ENCODE measurements at regions not wholly inside any gene's neighbourhood (a gene's known extent, or its start where the extent isn't known, plus 50 kb on each side); places are given as distances from the start of the nearest gene placed in this dataset.
"Not testable (repeated sequence)": the region's sequence is repeated elsewhere in the genome, so short reads cannot be mapped to it uniquely, and the experiment has no call there.

DNA sequence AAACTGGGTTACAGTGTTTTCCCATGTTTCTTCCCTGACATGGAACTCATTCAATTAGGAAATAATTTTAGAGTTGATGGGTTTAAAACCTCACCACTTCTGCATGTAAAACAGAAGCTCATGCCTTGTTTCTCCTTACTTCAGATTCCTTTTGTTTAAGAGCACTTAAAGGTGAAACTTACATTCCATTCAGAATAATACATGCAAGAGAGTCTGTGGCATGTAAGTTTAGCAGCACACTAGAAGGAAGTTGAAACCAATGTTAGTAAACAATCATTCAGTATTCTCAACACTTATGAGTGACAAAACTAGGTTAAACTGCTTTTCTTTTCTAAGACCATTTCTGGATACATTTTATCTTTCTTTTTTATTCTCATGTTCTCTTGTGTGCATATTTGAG, 495.6 kb upstream of the PTCHD4 start:
- TF ChIP-seq POLR2A (IDR thresholded peaks at IDR 0.05) (no peak), POLR2AphosphoS5 (IDR thresholded peaks at IDR 0.05) (no peak)
- TF ChIP-seq, protein P1, sequence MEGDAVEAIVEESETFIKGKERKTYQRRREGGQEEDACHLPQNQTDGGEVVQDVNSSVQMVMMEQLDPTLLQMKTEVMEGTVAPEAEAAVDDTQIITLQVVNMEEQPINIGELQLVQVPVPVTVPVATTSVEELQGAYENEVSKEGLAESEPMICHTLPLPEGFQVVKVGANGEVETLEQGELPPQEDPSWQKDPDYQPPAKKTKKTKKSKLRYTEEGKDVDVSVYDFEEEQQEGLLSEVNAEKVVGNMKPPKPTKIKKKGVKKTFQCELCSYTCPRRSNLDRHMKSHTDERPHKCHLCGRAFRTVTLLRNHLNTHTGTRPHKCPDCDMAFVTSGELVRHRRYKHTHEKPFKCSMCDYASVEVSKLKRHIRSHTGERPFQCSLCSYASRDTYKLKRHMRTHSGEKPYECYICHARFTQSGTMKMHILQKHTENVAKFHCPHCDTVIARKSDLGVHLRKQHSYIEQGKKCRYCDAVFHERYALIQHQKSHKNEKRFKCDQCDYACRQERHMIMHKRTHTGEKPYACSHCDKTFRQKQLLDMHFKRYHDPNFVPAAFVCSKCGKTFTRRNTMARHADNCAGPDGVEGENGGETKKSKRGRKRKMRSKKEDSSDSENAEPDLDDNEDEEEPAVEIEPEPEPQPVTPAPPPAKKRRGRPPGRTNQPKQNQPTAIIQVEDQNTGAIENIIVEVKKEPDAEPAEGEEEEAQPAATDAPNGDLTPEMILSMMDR (IDR thresholded peaks at IDR 0.05) = no peak
- no peak overlapping the region for H3K4me3 ChIP-seq
- intact Hi-C loops (cut with DNase I) = no loop called here
- no peak for DNase-seq (ENCODE audit: low spot score)
- H3K36me3 ChIP-seq = no peaks in the 10 kb centered on the region
- no peaks in the 10 kb centered on the region for H3K9me3 ChIP-seq
- H3K27ac ChIP-seq = no peak overlapping the region
- no peaks in the 10 kb centered on the region for H3K27me3 ChIP-seq (replicated peaks; ENCODE audit: insufficient read depth)
- H3K4me1 ChIP-seq (replicated peaks) = no peaks in the 10 kb centered on the region

DNA sequence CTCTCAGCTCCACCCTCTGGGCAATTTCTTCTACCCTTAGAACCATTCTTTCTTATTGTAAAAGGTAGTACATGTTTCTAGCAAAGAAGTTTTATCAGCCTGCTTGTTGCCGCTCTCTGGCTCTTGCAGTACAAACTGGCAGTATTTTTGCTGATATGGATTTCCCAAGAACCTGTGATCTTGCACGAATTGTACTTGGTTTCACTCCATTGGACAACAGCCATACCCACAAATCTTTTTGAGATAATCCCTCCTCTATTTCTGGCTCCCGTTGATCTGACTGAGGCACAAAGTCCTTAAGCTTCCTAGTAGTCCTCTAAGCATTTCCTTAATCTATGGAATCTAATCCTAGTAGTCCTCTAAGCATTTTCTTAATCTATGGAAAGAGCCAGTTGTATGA, 487.0 kb upstream of the PTCHD4 start:
- H3K4me1 ChIP-seq (replicated peaks) = no peaks in the 10 kb centered on the region
- H3K9me3 ChIP-seq = no peaks in the 10 kb centered on the region
- intact Hi-C loops (cut with DNase I) = no loop called here
- H3K4me3 ChIP-seq = no peak overlapping the region
- H3K27me3 ChIP-seq (replicated peaks; ENCODE audit: insufficient read depth) = no peaks in the 10 kb centered on the region
- TF ChIP-seq POLR2AphosphoS5 (IDR thresholded peaks at IDR 0.05) (no peak), POLR2A (IDR thresholded peaks at IDR 0.05) (no peak)
- TF ChIP-seq, protein P1 (IDR thresholded peaks at IDR 0.05) = no peak
- H3K36me3 ChIP-seq = no peaks in the 10 kb centered on the region
- WGBS = 55% methylated on average over 3 of the region's 3 CpGs
- no peak for DNase-seq (ENCODE audit: low spot score)
- H3K27ac ChIP-seq = no peak overlapping the region

DNA sequence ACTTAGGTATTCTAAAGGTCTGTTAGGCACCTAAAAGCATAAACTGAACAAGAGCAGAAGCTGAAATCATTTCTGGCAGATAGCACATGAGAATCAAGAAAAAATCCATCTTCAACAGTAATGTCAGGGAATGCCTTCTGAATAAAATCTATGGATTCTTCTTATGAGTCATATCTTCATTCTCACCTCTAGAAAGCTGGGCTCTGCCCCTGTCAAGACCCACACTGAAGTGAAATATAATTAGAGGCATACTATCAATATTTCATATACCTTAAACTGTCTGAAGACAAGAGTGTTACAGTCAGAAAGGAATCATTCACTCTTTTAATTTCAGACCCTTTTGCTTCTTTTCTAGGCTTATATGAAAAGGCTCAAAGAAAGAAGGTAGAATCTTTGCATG, 485.8 kb upstream of the PTCHD4 start:
- Histone ChIP-seq H3K27ac (no peak overlapping the region), H3K4me1 (replicated peaks) (no peaks in the 10 kb centered on the region), H3K4me3 (no peak overlapping the region), H3K36me3 (no peaks in the 10 kb centered on the region), H3K27me3 (replicated peaks; ENCODE audit: insufficient read depth) (no peaks in the 10 kb centered on the region), H3K9me3 (no peaks in the 10 kb centered on the region)
- DNase-seq (ENCODE audit: low spot score) = no peak
- TF ChIP-seq POLR2A (IDR thresholded peaks at IDR 0.05) (no peak), POLR2AphosphoS5 (IDR thresholded peaks at IDR 0.05) (no peak)
- TF ChIP-seq, protein P1 (IDR thresholded peaks at IDR 0.05) = no peak
- intact Hi-C loops (cut with DNase I) = no loop called here

DNA sequence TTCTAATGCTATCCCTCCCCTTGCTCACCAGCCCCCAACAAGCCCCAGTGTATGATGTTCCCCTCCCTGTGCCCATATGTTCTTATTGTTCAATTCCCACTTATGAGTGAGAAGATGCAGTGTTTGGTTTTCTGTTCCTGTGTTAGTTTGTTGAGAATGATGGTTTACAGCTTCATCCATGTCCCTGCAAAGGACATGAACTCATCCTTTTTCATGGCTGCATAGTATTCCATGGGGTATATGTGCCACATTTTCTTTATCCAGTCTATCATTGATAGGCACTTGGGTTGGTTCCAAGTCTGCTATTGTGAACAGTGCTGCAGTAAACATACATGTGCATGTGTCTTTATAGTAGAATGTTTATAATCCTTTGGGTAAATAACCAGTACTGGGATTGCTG, 480.2 kb upstream of the PTCHD4 start:
- H3K27me3 ChIP-seq (replicated peaks; ENCODE audit: insufficient read depth); intact Hi-C loops (cut with DNase I); H3K36me3 ChIP-seq; DNase-seq (ENCODE audit: low spot score); H3K9me3 ChIP-seq; H3K27ac ChIP-seq; H3K4me3 ChIP-seq; H3K4me1 ChIP-seq (replicated peaks): not testable (repeated sequence)

DNA sequence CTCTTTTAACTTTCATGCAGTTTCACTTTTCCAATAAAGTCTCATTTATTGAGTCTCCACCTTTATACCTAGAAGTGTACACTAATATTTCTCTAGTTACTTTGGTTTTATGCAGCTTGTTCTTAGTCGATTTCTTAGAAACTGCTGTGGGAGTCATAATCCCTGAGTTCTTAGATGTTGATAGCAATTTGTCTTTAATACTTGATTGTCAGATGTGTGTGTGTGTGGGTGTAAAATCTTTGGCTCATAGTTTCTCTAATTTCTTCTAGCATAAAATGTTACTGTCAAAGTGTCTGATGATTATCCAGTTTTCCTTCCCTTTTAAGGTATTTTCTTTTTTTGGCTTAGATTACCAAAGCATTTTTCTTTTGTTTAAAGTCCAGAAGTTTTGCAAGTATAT, 473.8 kb upstream of the PTCHD4 start:
- TF ChIP-seq, protein P1 (IDR thresholded peaks at IDR 0.05) = no peak
- TF ChIP-seq POLR2A (IDR thresholded peaks at IDR 0.05) (no peak), POLR2AphosphoS5 (IDR thresholded peaks at IDR 0.05) (no peak)
- Histone ChIP-seq H3K4me3 (no peak overlapping the region), H3K36me3 (no peaks in the 10 kb centered on the region), H3K27ac (no peak overlapping the region), H3K9me3 (no peaks in the 10 kb centered on the region), H3K27me3 (replicated peaks; ENCODE audit: insufficient read depth) (no peaks in the 10 kb centered on the region), H3K4me1 (replicated peaks) (no peaks in the 10 kb centered on the region)
- intact Hi-C loops (cut with DNase I) = no loop called here
- WGBS = 26% methylated on average over 1 of the region's 1 CpG
- no peak for DNase-seq (ENCODE audit: low spot score)

DNA sequence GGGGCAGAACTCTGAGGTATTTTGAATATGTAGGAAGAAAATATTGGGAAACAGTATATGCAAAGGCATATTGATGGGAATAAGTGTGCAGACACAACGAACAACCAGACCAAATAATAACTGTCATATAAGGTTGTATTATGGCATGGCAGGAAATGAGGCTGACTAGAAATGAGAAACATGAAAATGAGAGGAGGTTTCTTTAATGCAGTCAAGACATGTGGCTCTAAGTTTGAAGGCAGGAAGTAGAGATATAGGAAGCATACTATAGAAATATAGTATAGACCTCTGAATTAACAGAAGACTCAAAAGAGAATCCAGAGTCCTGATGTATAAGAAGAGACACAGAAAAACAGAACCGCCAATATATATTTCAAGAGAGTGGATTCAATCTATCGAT, 459.7 kb upstream of the PTCHD4 start:
- no peak for DNase-seq (ENCODE audit: low spot score)
- H3K4me1 ChIP-seq (replicated peaks) = no peaks in the 10 kb centered on the region
- intact Hi-C loops (cut with DNase I) = no loop called here
- H3K9me3 ChIP-seq = no peaks in the 10 kb centered on the region
- H3K27me3 ChIP-seq (replicated peaks; ENCODE audit: insufficient read depth) = no peaks in the 10 kb centered on the region
- no peak overlapping the region for H3K27ac ChIP-seq
- H3K4me3 ChIP-seq = no peak overlapping the region
- 90% methylated on average over 3 of the region's 3 CpGs for WGBS
- TF ChIP-seq POLR2A (IDR thresholded peaks at IDR 0.05) (no peak), POLR2AphosphoS5 (IDR thresholded peaks at IDR 0.05) (no peak)
- TF ChIP-seq, protein P1 (IDR thresholded peaks at IDR 0.05) = no peak
- no peaks in the 10 kb centered on the region for H3K36me3 ChIP-seq

Measured in prostate gland (tissue), 2 donors.